Muscle layer of duodenum (tissue), 2 donors: ENCODE measurements at regions not wholly inside any gene's neighbourhood (a gene's known extent, or its start where the extent isn't known, plus 50 kb on each side); places are given as distances from the start of the nearest gene placed in this dataset.
"Not testable (repeated sequence)": the region's sequence is repeated elsewhere in the genome, so short reads cannot be mapped to it uniquely, and the experiment has no call there.

ENCODE experiments used
- H3K27ac ChIP-seq: one replicate; pipeline ENCODE4 v1.7.0; 2013; ENCODE audit warnings: mild to moderate bottlenecking, low read length
- H3K27me3 ChIP-seq: one replicate; pipeline ENCODE4 v1.7.0; 2013; ENCODE audit warnings: low read depth, mild to moderate bottlenecking, control low read depth, low read length
- H3K36me3 ChIP-seq, 2 donors: one replicate each; pipeline ENCODE4 v1.7.0; 2013; ENCODE audit warnings: low read length in 2 of 2, control low read depth in 1 of 2, mild to moderate bottlenecking in 1 of 2; ENCODE audit not compliant: insufficient read depth in 2 of 2, control insufficient read depth in 1 of 2
- H3K4me1 ChIP-seq, 2 donors: one replicate each; pipeline ENCODE4 v1.7.0; 2013; ENCODE audit warnings: low read length in 2 of 2, mild to moderate bottlenecking in 2 of 2, control low read depth in 1 of 2, moderate library complexity in 1 of 2; ENCODE audit not compliant: insufficient read depth in 2 of 2, control insufficient read depth in 1 of 2
- H3K4me3 ChIP-seq, 2 donors: one replicate each; pipeline ENCODE4 v1.7.0; 2013; ENCODE audit warnings: low read length in 2 of 2, low read depth in 1 of 2, mild to moderate bottlenecking in 1 of 2
- H3K9me3 ChIP-seq, 2 donors: one replicate each; pipeline ENCODE4 v1.7.0; 2013; ENCODE audit warnings: low read length in 2 of 2, control low read depth in 1 of 2, mild to moderate bottlenecking in 1 of 2; ENCODE audit not compliant: control insufficient read depth in 1 of 2
- donor health status: healthy.

- no peak overlapping the region for H3K4me3 ChIP-seq
- H3K27ac ChIP-seq = no peak overlapping the region
- no peaks in the 10 kb centered on the region for H3K36me3 ChIP-seq
- no peaks in the 10 kb centered on the region for H3K27me3 ChIP-seq
- no peaks in the 10 kb centered on the region for H3K4me1 ChIP-seq
- H3K9me3 ChIP-seq = no peaks in the 10 kb centered on the region
Observed at GRCh38 chr1:73491621-73492020, 706.4 kb downstream of the LRRIQ3 start.

GRCh38 chr1:73475316-73475870 is 722.6 kb downstream of the LRRIQ3 start:
- H3K27ac ChIP-seq = no peak overlapping the region
- no peaks in the 10 kb centered on the region for H3K9me3 ChIP-seq
- no peak overlapping the region for H3K4me3 ChIP-seq
- H3K27me3 ChIP-seq = no peaks in the 10 kb centered on the region
- no peaks in the 10 kb centered on the region for H3K4me1 ChIP-seq
- H3K36me3 ChIP-seq = no peaks in the 10 kb centered on the region

GRCh38 chr1:73472810-73473209 is 725.2 kb downstream of the LRRIQ3 start:
- H3K4me1 ChIP-seq = no peaks in the 10 kb centered on the region
- no peaks in the 10 kb centered on the region for H3K9me3 ChIP-seq
- H3K27ac ChIP-seq = no peak overlapping the region
- H3K4me3 ChIP-seq = no peak overlapping the region
- H3K27me3 ChIP-seq = no peaks in the 10 kb centered on the region
- no peaks in the 10 kb centered on the region for H3K36me3 ChIP-seq

GRCh38 chr1:73467731-73468130 is 730.2 kb downstream of the LRRIQ3 start:
- no peaks in the 10 kb centered on the region for H3K9me3 ChIP-seq
- H3K4me1 ChIP-seq = no peaks in the 10 kb centered on the region
- H3K36me3 ChIP-seq = no peaks in the 10 kb centered on the region
- H3K27me3 ChIP-seq = no peaks in the 10 kb centered on the region
- no peak overlapping the region for H3K4me3 ChIP-seq
- H3K27ac ChIP-seq = no peak overlapping the region

GRCh38 chr1:73463873-73464272 is 734.1 kb downstream of the LRRIQ3 start:
- H3K27me3 ChIP-seq = no peaks in the 10 kb centered on the region

GRCh38 chr1:73452522-73452921 is 745.5 kb downstream of the LRRIQ3 start:
- H3K27me3 ChIP-seq = no peaks in the 10 kb centered on the region
- no peaks in the 10 kb centered on the region for H3K36me3 ChIP-seq
- no peak overlapping the region for H3K27ac ChIP-seq
- no peak overlapping the region for H3K4me3 ChIP-seq
- no peaks in the 10 kb centered on the region for H3K4me1 ChIP-seq
- no peaks in the 10 kb centered on the region for H3K9me3 ChIP-seq

More at GRCh38 chr1:73463873-73464272, 734.1 kb downstream of the LRRIQ3 start:
- Histone ChIP-seq H3K4me1 (no peaks in the 10 kb centered on the region), H3K36me3 (no peaks in the 10 kb centered on the region), H3K4me3 (no peak overlapping the region), H3K9me3 (no peaks in the 10 kb centered on the region), H3K27ac (no peak overlapping the region)

GRCh38 chr1:73450668-73451067 is 747.3 kb downstream of the LRRIQ3 start:
- H3K27ac ChIP-seq = not testable (repeated sequence)

GRCh38 chr1:73411479-73411878 is 786.5 kb downstream of the LRRIQ3 start:
- Histone ChIP-seq H3K36me3 (no peaks in the 10 kb centered on the region), H3K27ac (no peak overlapping the region), H3K4me3 (no peak overlapping the region), H3K27me3 (no peaks in the 10 kb centered on the region), H3K9me3 (no peaks in the 10 kb centered on the region), H3K4me1 (no peaks in the 10 kb centered on the region)

More at GRCh38 chr1:73450668-73451067, 747.3 kb downstream of the LRRIQ3 start:
- not testable (repeated sequence) for H3K9me3 ChIP-seq, H3K36me3 ChIP-seq, H3K4me1 ChIP-seq, H3K27me3 ChIP-seq, H3K4me3 ChIP-seq

GRCh38 chr1:73401666-73402065 is 796.3 kb downstream of the LRRIQ3 start:
- Histone ChIP-seq H3K27ac (no peak overlapping the region), H3K4me1 (no peaks in the 10 kb centered on the region), H3K9me3 (no peaks in the 10 kb centered on the region), H3K36me3 (no peaks in the 10 kb centered on the region), H3K4me3 (no peak overlapping the region), H3K27me3 (no peaks in the 10 kb centered on the region)

GRCh38 chr1:73382966-73383365 is 815.0 kb downstream of the LRRIQ3 start:
- H3K27ac ChIP-seq = no peak overlapping the region
- no peaks in the 10 kb centered on the region for H3K27me3 ChIP-seq

GRCh38 chr1:73366734-73367413 is 831.1 kb downstream of the LRRIQ3 start:
- Histone ChIP-seq H3K9me3 (no peaks in the 10 kb centered on the region), H3K27ac (no peak overlapping the region), H3K4me3 (no peak overlapping the region), H3K36me3 (no peaks in the 10 kb centered on the region), H3K4me1 (no peaks in the 10 kb centered on the region), H3K27me3 (no peaks in the 10 kb centered on the region)

More at GRCh38 chr1:73382966-73383365, 815.0 kb downstream of the LRRIQ3 start:
- Histone ChIP-seq H3K9me3 (no peaks in the 10 kb centered on the region), H3K4me1 (no peaks in the 10 kb centered on the region), H3K4me3 (no peak overlapping the region), H3K36me3 (no peaks in the 10 kb centered on the region)

- H3K4me1 ChIP-seq = no peaks in the 10 kb centered on the region
- H3K36me3 ChIP-seq = no peaks in the 10 kb centered on the region
- H3K27me3 ChIP-seq = no peaks in the 10 kb centered on the region
- no peaks in the 10 kb centered on the region for H3K9me3 ChIP-seq
- no peak overlapping the region for H3K27ac ChIP-seq
- no peak overlapping the region for H3K4me3 ChIP-seq
Observed at GRCh38 chr1:73359001-73359400, 839.0 kb downstream of the LRRIQ3 start.
